NCI-H510A (cell line): ENCODE measurements at regions not wholly inside any gene's neighbourhood (a gene's known extent, or its start where the extent isn't known, plus 50 kb on each side); places are given as distances from the start of the nearest gene placed in this dataset.

Source experiments
- DNase-seq: peaks from one replicate; lab custom pipeline; 2025; lab: John Stamatoyannopoulos, UW

DNA sequence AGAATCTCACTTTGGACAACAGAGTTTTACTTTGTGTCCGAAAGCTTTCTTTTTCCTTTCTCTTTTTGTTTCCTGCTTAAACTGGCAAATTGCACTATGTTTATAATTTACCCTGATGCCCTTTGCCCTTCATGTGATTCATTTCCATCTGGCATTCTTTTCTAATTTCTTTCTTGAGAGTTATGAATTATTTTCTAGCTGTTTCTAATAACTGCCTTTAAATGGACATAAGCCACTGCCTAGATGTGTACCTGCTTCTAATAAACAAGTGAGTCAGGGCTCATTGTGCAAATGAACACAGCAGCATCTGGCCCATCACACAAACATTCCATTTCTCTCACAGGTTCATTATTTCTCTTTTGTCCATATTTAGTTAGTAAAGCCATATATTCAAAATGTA, 242.3 kb upstream of the GPRIN3 start:
- no peak for DNase-seq

DNA sequence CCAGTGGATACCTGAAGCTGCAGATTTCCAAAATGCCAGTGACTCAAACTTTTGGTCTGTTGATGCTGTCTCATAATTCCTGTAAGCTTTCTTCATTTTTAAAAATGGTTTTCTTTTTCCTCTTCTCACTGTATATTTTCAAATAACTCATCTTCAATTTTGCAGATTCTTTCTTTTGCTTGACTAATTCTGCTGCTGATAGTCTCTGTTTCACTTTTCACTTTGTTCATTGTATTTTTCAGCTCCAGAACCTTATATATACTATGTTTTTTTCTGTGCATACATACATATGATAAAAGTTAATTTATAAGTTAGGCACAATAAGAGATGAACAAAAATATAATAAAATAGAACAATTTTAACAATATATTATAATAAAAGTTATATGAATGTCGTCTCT, 237.7 kb upstream of the GPRIN3 start:
- DNase-seq: no peak

DNA sequence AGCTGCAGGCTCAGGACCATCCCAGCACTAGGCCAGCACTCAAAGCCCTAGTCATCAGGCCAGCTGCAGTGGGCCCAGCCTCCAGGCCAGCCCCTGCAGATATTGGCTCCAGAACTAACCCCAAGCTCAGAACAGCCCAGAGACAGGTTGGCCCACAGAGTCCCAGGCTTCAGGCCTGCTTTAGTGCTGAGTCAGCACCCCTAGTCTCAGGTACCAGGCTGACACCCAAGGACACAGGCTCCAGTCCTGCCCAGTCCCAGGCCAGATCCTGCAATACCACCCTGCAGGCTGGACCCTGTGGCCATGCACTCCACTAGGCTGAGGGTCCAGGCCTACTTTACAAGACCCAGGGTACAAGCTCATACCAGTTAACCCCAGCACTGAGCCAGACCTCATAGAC, 234.4 kb upstream of the GPRIN3 start:
- DNase-seq: no peak

DNA sequence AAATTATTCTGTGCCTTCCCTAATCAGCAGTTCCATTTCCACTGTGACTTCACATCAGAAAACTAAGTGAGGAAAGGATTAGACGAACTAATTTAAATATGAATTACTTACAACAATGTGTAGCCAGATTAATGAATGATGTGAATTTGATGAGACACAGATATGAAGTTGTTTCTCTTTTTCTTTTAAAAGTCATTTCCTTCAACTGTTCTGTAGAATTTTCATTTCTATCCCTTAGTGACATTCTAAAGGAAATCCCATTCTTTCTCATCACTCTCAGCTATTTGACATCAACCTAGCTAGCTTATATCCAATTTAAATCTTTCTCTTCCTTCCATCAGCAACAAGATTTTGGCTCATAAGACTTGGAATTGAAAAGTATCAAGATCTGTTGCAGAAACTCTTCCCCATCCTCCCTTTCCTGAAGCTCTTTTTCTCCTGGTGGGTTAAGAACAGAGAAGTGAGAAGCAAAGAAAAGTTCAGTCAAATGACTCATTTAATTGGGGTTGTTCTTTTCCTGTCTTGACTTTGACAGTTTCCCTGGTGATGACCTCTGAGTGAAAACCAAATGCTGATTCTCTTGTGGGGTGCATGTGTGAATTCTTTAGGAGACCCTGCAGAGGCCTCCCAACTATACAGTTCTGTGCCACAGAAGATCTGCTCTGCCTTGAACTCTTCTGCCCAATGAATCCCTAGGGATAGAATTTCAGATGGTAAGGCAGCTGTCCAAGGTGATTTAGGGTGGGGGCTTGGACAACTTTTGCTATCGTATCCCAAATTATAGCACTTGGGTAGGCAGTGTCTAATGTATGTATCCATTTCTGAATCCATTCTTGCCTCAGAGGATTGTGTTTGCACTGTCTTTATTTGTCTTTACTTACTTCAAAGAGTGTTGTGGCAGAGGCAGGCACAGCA, 232.5 kb upstream of the GPRIN3 start:
- no peak for DNase-seq

DNA sequence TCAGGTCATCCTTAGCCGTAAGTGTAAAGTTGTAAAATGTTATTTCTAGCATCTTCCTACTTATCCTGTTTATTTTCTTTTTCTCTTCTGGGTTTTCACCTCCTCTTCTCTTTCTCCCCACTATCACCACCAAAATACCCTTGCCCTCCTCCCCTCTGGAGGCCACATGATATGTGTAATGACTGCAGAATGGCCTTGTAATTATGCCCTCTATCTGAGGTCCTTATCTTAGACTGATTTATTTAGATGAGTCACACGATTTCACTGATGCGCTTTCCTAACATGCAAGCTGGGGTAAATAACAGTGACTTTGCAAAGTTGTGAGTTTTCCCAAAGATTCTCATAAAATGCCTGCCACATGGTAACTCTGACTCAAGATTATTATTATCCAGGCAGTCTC, 231.8 kb upstream of the GPRIN3 start:
- DNase-seq: no peak

DNA sequence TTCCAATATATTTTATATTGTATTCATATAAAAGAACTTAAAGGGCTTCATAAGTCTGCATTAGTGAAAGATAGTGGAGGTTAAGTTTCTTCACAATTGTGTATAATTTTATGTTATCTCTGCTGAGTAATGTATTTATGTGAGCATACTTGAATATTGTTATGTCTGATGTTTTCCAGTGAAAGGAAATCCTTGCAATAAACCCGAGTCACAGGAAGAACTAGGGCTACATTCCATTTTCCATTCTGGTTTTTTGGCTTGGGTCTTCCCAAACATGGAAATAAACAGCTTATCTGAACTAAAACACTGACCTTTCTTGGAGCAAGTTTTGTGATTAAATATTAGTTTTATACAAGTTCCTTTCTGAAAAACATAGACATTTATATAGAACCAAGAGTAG, 231.3 kb upstream of the GPRIN3 start:
- no peak for DNase-seq

DNA sequence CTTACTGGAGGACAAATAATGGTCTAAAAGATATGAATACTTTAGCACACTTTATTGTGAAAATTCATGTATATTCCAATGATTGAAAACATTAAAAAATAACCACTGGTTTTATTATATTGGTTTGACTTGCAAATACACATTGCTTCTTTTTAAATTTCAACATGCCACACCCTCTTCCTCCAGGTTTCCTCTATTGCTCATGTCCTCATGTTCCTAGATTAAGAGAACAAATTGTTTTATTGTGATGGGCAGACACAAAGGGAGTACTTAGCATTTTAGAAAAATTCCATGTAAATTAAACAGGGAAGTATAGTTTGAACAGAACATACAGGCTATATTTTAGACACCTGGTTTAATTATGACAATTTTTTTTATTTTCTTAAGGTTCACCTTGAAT, 230.6 kb upstream of the GPRIN3 start:
- no peak for DNase-seq

DNA sequence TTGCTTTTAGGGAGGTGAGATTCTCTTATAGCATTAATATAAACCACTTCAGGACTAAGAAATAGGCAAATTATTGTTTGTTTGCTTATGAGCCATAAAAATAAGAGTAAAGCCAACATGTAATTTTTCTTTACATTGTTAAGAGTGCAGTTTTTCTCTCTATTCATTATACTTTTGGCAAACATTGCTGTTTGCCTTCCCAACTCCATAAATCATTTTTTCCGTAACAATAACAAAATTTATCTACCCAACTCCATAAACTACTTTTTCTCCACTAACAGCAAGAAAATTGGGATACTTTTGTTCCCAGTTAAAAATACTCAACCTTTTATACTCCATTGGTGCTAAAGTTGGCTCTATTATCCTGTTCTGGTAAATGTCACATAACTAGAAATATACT, 229.7 kb upstream of the GPRIN3 start:
- DNase-seq: no peak

DNA sequence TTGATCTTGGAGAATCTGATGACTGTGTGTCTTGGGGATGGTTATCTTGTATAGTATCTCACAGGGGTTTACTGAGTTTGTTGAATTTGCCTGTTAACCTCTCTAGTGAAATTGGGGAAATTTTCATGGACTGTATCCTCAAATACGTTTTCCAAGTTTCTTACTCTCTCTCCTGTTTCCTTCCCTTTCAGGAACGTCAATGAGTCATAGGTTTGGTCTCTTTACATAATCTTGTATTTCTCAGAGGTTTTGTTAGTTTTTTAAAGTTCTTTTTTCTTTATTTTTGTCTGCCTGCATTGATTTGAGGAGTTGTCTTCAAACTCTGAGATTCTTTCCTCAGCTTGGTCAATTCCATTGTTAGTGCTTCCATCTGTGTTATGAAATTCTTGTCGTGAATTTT, 227.7 kb upstream of the GPRIN3 start:
- DNase-seq: no peak

DNA sequence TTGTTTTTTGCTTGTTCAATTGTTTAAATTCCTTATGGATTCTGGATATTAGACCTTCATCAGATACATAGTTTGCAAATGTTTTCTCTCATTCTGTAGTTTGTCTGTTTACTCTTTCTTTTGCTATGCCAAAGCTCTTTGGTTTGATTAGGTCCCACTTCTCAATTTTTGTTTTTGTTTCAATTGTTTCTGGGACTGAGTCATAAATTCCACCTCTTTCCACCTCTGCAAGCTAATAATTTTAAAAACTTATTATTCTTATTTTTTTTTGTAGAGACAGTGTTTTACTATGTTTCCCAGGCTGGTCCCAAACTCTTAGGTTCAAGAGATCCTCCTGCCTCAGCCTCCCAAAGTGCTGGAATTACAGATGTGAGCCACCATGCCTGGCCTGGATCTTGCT, 226.8 kb upstream of the GPRIN3 start:
- DNase-seq: no peak

DNA sequence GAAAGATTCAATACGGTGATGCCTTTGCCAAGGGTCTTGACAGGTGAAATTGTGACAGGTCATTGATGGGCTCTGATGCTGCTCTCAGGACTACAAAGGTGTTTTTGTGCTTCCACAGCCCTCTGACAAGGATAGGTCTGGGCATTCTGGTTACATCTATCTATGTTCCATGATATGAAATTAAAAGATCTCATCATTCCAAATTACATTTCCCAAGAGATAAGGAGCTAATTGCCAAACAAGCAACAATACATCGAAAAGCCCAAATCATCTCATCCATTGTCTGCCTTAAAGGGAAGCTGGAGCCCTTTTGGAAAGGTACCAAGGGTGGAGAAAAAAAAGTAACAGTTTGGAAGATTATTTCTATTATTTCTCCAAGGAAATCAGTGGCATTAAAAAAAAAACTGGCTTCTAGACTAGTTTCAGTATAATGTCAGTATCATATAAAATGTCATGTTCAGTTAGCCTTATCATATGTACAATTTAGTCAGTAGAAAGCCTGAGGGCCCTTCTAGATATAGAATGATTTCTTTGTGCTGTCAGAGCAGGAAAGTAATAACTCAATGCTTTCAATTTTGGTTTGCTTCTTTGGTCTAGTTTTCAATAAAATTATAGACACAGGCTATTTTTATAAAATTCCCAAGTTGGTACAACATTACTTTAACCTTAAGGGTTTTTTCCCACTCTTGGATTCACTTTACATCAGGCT, 224.5 kb upstream of the GPRIN3 start:
- no peak for DNase-seq

DNA sequence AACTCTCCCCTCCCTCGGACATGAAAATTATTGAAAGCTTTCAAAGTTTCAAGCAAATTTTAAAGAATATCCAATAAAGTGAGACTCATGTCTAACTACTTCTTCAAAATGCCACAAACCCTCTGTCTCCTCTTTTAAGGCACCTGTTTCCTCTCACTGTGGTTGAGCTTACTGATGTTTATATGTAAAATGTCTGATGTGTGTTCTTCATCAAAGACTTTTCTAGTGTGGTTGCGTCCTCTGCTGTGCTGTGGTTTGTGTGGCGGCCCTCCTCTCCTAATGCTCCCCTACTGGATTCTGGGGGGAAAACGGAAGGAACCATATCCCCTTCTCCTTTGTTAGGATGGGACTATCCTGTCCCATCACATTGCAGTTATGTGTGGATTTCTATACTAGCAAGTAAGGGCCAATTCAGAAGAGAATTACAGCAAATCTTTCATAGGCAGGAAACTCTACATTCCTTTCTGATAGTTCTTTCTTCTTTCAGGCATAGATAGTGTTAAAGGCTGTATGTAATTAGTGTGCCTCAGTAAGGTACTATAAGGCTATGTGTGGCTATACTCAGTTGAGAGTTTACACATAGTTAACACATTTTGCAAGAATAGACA, 221.0 kb upstream of the GPRIN3 start:
- no peak for DNase-seq

DNA sequence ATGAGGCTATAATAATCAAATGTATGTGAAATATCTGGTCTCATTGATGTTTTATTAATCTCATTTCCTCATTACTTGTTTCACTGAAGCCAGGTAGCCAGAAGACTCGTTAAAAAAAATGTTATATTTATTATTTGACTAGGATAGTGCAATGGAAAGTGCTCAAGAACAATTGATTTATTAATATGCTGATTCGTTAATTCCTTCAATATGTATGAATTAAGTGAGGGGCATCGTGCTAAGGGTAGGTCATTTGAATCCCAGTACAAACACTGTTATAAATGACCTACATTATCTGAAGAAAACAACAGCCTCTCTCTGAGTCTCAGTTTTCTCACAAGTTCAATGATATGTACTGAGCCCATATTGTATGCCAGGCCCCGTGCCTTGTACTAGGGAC, 214.2 kb upstream of the GPRIN3 start:
- no peak for DNase-seq

DNA sequence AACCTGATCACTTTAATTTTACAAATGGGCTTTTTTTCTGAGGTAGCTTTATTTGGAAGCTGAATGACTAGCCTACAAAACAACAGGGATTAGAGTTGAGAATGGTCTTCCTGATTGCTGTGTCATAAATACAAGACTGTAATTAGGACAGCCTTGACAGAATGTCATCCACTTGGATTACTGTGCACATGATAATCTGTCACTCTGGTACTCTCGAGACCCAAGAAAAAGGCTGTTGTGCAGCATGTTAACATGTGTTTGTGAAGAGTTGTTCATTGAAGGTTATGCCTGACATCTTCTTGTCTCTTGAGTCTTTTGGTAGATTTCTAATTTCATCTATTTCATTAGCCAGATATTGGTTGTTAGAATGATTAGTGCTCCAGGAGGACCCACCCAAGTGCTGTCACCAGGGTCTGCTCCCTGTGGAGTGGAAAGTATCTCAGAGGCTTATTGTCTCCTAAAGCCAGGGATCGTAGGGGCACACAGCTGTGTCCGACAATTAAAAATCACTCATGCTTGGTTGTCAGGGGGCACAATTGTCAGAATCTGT, 212.2 kb upstream of the GPRIN3 start:
- no peak for DNase-seq

DNA sequence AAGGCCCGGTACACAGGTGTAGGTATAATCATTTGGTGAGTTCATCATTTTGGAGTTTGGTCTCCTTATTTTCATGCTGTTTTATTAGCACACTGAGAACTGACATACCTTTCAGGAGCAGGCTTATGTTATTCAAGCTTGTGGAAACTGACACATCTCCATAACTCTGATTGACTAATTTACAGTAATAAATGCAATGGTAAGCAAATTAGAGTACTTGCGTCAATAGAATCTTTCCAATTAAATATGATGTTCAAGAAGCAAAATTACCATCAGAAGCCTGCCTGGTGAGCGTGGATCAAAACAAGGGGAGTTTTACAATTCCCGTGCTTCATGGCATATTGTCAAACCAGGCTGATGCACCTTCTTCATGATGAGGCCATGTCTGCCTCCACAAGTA, 210.7 kb upstream of the GPRIN3 start:
- no peak for DNase-seq

DNA sequence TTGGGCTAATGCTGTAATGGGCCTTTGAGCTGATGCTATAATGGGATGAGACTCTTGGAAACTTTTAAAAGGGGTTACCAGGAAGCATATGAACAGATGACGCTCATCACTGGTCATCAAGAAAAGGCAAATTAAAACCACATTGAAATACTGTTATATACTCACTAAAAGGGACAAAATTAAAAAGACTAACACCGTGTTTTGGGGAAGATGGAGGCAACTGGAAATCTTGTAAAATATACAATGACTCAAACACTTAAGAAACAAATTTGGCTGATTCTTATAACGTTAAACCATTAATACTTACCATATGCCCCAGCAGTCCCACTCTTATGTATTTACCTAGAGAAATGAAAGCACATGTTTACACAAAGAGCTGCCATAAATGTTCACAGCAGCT, 207.2 kb upstream of the GPRIN3 start:
- no peak for DNase-seq

DNA sequence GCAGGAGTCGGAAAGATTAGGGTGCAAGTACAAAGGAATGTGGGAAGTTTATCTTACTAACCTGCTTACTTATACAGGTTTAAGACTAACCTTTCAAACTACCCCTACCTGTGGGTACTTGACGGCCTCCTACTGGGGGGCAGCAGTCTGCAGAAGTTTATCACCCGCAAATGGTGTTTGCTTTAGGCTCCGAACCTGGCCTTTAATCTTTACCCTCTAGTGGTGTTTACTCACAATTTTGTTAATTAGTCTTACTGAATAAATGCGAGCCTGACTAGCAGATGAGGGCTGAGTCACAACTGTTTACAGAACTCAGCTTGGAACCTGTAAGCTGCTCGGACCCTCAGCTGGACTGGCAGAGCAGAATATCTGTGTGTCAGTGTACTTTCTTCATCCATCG, 204.2 kb upstream of the GPRIN3 start:
- no peak for DNase-seq

DNA sequence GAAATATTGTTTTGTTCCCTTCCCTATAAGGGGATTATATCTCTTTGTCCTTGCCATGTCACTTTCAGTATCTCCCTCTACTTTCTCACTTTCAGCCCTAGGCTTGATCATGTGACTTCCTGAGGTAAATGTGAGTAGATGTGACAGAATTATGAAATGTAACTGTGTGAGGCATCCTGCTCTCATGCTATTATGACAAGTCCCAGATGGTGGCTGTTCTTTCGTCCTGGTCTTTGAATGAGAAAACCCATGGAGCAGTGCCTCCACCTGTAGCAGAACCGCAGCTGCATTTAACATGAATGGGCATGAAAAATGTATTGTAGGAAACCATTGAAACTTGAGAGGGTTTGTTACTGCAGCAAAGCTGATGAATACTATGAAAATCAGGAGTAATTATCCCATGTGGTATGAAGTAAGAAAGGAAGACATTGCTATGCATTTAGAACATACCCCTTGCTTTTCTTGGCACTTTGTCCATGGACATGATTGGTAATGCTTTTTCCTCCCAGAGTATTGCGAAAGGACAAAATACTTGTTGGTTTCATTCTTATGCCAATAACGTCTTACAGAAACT, 202.2 kb upstream of the GPRIN3 start:
- no peak for DNase-seq

DNA sequence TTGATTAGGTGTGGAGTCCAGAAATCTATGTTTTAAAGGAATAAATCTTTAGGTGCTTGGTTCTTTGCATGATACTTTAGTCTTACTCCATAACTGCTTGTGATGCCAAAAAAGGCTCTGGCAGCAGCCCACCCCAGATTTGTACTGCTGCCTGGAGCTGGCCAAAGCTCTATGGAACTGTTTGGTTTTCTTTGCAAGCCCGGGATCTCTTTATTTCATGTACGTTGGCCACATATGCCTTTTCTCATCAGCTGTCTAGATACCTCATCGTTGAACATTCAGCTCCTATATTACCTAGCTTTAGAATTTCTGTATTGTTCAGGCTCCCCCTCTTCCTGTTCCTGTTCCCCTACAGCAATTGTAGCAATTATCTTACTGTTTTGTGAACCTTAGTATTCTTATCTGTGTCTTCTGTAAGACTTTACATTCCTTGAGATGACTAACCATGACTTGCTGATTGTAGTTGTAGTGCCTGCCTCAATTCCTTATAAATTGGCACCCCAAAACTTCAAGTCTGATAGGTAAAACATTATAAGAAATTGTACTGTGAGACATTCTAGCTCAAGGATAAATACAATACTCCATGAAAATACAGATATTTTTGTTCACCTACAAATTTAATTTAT, 199.4 kb upstream of the GPRIN3 start:
- no peak for DNase-seq

DNA sequence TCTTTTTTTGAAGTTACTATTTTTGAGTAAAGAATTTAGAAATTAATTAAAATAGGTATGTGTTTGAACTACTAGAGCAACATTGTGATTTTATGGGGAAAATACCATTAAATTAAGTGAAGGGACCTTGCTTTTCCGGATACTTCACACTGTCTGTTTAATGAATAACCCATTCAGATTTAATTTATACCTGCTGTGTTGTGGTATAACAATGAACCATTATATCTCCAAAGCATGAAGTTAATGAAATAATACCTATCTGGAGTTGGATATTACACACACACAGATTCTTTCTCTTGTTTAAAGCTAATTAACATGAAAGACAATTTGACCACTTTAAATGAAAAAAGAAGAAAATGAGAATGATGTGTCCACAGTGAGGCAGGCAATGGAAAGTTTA, 195.0 kb upstream of the GPRIN3 start:
- DNase-seq: no peak

DNA sequence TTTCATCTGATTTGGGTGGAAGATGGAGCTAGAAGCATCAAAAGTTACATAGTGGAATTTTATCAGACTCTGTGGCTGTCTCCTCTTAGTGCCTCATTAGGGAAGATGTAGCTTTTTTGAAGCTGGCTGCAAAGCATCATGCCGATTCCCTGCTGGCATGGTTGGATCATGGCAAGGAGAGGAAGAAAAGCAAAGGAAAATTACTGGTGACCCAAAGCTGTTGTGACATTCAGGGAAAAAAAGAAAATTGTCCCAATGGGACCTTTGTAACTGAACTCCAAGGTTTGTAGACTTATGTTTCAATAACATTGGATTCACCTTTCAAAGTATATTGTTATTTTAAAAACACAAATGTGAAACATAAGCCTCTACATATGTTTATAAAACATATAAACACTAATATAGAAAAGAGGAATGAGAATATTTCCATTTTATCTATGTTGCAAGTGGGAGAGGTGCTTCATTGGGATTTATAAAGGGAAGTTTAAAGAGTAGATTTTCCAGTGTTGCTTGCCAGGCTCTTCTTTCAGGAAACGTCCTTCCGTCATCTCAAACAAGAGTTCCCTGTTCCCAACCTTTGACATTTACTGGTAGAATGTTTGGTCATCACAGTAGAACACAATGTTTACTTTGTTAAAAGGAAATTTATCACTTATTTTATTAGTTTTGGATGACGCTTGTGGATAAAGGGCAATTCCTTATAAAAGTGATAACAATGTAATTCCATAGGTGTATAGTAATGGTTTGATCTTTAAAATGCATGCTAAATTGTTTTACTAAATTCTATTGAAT, 190.1 kb upstream of the GPRIN3 start:
- no peak for DNase-seq
